ENCODE measurements at regions not wholly inside any gene's neighbourhood (a gene's known extent, or its start where the extent isn't known, plus 50 kb on each side); places are given as distances from the start of the nearest gene placed in this dataset.

DNA sequence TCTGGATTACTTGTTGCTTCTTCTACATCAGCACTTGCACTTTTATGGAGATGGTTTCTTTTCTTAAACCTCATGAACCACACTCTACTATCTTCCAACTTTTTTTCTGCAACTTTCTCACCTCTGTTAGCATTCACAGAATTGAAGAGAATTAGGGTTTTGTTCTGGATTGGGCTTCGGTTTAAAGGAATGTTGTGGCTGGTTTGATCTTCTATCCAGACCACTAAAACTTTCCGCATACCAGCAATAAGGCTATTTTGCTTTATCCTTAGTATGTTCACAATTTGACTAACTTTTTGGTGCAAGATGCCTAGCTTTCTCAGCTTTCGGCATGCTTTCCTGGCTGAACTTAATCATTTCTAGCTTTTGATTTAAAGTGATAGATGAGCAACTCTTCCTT, 666.7 kb upstream of the MIR17HG start:
- H3K27me3 ChIP-seq = no peaks in the 10 kb centered on the region
- H3K4me3 ChIP-seq = no peak overlapping the region
- no peaks in the 10 kb centered on the region for H3K4me1 ChIP-seq
- H3K36me3 ChIP-seq = no peaks in the 10 kb centered on the region
- DNase-seq (no peak), ATAC-seq (no peak), FAIRE-seq (no peak)
- intact Hi-C loops (cut with DNase I) = no loop called here
- H3K9me3 ChIP-seq = no peaks in the 10 kb centered on the region
- H3K27ac ChIP-seq = no peak overlapping the region
- 63 to 64% methylated on average over 3 of the region's 3 CpGs for WGBS, 2 donors
- TF ChIP-seq, protein P1, sequence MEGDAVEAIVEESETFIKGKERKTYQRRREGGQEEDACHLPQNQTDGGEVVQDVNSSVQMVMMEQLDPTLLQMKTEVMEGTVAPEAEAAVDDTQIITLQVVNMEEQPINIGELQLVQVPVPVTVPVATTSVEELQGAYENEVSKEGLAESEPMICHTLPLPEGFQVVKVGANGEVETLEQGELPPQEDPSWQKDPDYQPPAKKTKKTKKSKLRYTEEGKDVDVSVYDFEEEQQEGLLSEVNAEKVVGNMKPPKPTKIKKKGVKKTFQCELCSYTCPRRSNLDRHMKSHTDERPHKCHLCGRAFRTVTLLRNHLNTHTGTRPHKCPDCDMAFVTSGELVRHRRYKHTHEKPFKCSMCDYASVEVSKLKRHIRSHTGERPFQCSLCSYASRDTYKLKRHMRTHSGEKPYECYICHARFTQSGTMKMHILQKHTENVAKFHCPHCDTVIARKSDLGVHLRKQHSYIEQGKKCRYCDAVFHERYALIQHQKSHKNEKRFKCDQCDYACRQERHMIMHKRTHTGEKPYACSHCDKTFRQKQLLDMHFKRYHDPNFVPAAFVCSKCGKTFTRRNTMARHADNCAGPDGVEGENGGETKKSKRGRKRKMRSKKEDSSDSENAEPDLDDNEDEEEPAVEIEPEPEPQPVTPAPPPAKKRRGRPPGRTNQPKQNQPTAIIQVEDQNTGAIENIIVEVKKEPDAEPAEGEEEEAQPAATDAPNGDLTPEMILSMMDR (IDR thresholded peaks at IDR 0.05) = no peak

DNA sequence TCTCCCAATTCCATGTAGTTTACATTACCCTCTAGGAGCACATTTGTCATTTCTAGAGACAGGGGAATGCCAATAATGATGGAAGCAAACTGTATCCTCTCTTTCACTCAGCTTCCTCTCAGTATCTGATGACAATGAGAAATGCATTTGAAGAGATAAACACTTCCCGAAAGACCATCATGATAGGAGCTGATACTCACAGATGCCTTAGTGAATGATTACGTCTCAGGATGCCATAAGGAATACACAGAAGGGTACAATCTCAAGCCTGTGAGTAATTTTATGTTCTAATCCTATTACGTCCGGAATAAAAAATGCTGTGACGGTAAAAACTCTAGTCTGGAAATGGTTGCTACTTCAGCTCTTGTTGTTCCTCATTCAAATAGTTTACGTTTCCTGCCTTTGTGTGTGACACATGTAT, 663.8 kb upstream of the MIR17HG start:
- no peaks in the 10 kb centered on the region for H3K9me3 ChIP-seq
- intact Hi-C loops (cut with DNase I) = no loop called here
- no peak for FAIRE-seq
- no peaks in the 10 kb centered on the region for H3K4me1 ChIP-seq
- no peak overlapping the region for H3K27ac ChIP-seq
- no peaks in the 10 kb centered on the region for H3K27me3 ChIP-seq
- DNase-seq = no peak
- H3K36me3 ChIP-seq = no peaks in the 10 kb centered on the region
- ATAC-seq = no peak
- TF ChIP-seq, protein P1 (IDR thresholded peaks at IDR 0.05) = no peak
- 67 to 70% methylated on average over 6 of the region's 6 CpGs for WGBS, 2 donors
- H3K4me3 ChIP-seq = no peak overlapping the region

DNA sequence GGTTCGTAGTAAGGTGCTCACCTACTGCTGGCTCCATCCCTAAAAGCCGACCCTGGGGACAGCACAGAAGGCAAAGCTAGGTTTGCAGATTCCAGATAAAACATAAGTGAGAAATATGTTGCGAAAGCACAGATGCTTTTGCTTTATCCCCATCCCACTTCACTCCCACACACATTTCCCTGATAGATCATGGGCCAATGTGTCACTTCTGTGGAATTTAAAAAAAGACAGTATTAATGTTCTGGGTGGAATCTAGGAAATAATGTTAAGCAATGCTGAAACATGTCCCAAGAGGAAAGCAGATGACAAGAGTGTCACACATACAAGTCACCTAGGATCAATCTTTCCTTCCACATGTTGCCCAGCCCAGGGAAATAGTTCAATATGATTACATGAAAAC, 661.0 kb upstream of the MIR17HG start:
- WGBS, 2 donors = 44 to 47% methylated on average over 3 of the region's 3 CpGs
- intact Hi-C loops (cut with DNase I) = no loop called here
- Histone ChIP-seq H3K9me3 (no peaks in the 10 kb centered on the region), H3K36me3 (no peaks in the 10 kb centered on the region), H3K27me3 (no peaks in the 10 kb centered on the region), H3K4me1 (no peaks in the 10 kb centered on the region), H3K27ac (no peak overlapping the region), H3K4me3 (no peak overlapping the region)
- FAIRE-seq = no peak
- no peak for DNase-seq
- TF ChIP-seq, protein P1 (IDR thresholded peaks at IDR 0.05) = no peak
- ATAC-seq = peak in 3 of 4 donors; percentile 22 to 44 (median 41)

DNA sequence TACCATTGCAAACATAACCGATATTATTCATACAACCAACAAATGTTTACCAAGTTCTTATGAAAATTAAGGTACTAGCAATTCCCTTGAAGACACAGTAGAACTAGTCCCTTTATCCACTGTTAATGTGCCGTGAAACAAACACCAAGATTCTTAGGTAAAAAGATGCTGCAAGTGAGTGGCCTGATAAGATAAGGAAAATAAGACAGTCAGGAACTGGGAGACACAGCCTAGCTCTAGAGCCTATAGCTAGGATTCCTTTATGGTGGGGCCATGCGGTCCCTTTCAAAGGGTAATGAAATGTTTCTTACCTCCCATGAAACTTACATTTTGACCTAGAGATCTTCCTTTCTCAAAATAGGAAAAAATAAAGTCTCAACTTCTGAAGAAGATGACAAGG, 658.4 kb upstream of the MIR17HG start:
- Histone ChIP-seq H3K4me1 (no peaks in the 10 kb centered on the region), H3K9me3 (no peaks in the 10 kb centered on the region), H3K4me3 (no peak overlapping the region), H3K36me3 (no peaks in the 10 kb centered on the region), H3K27me3 (no peaks in the 10 kb centered on the region), H3K27ac (no peak overlapping the region)
- ATAC-seq = no peak
- intact Hi-C loops (cut with DNase I) = no loop called here
- TF ChIP-seq, protein P1 (IDR thresholded peaks at IDR 0.05) = no peak
- no peak for DNase-seq
- FAIRE-seq = no peak
- WGBS, 2 donors = 94 to 100% methylated on average over 3 of the region's 3 CpGs

DNA sequence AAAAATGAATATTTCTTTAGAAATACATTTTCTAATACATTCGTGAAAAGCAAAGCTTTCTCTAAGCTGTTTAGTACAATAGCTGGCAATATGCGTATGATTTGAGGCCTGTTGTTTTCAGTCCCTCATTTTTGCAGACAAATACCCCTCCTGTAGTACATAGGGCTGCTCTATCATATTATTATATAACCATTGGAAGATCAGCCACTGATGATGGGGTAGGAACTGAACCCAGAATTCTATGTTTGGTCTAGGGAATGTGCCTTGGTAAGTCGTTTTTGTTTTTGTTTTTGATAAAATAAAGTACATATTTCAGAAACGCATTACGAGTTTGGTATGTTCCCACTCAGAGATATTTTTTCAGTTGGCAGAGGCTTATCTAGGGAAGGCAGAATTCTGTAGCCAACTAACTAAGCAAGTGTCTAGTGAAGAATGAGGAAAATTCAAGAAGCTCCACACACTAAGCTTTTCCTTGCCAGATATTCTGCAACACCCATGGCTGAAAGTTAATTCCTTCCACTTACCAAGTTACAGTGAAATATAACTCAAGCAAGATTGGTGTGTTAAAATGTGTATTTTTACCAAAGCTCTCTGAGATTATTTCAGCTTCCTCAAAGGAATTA, 656.9 kb upstream of the MIR17HG start:
- no peak overlapping the region for H3K4me3 ChIP-seq
- no peak overlapping the region for H3K27ac ChIP-seq
- no peak for DNase-seq
- peak in 2 of 4 donors; percentile 20 to 50 for ATAC-seq
- intact Hi-C loops (cut with DNase I) = no loop called here
- H3K9me3 ChIP-seq = no peaks in the 10 kb centered on the region
- H3K4me1 ChIP-seq = no peaks in the 10 kb centered on the region
- 42 to 45% methylated on average over 5 of the region's 5 CpGs for WGBS, 2 donors
- FAIRE-seq = no peak
- TF ChIP-seq, protein P1 (IDR thresholded peaks at IDR 0.05) = no peak
- no peaks in the 10 kb centered on the region for H3K27me3 ChIP-seq
- no peaks in the 10 kb centered on the region for H3K36me3 ChIP-seq
